ENCODE measurements at regions not wholly inside any gene's neighbourhood (a gene's known extent, or its start where the extent isn't known, plus 50 kb on each side); places are given as distances from the start of the nearest gene placed in this dataset.
A peak's percentile ranks its signal among the peaks of the same experiment; 100 is the strongest.

DNA sequence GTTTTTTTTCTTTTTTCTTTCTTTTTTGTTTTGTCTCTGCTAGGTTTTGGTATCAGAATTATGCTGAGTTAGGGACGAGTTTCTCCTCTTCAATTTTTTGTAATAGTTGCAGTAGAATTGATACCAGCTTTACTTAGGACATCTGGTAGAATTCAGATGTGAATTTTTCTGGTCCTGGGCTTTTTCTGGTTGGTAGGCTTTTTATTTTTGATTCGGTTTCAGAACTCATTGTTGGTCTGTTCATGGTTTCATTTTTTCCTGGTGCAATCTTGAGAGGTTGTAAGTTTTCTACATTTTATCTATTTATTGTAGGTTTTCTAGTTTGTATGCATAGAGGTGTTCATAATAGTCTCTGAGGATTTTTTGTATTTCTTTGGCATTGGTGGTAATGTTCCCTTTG is 498.1 kb upstream of the CPEB2 start:
- no peak for TF ChIP-seq CTCF (IDR thresholded peaks at IDR 0.05; ENCODE audit: low read depth, low read length)
- no peak for DNase-seq (ENCODE audit: low read depth in 2 of 2)
- no peak overlapping the region for H3K4me3 ChIP-seq (replicated peaks in 1 of 2; ENCODE audit: low read depth in 2 of 2, low read length in 2 of 2)

GRCh38 chr4:14513471-14513870 is 488.8 kb upstream of the CPEB2 start:
- H3K4me3 ChIP-seq (replicated peaks in 1 of 2; ENCODE audit: low read depth in 2 of 2, low read length in 2 of 2) = no peak overlapping the region
- TF ChIP-seq CTCF (IDR thresholded peaks at IDR 0.05; ENCODE audit: low read depth, low read length) = no peak
- peak; percentile 11 to 66 for DNase-seq (ENCODE audit: low read depth in 2 of 2)

GRCh38 chr4:14515556-14515955 is 486.7 kb upstream of the CPEB2 start:
- no peak for TF ChIP-seq CTCF (IDR thresholded peaks at IDR 0.05; ENCODE audit: low read depth, low read length)
- no peak for DNase-seq (ENCODE audit: low read depth in 2 of 2)
- H3K4me3 ChIP-seq (replicated peaks in 1 of 2; ENCODE audit: low read depth in 2 of 2, low read length in 2 of 2) = no peak overlapping the region

GRCh38 chr4:14518136-14518535 is 484.1 kb upstream of the CPEB2 start:
- no peak for DNase-seq (ENCODE audit: low read depth in 2 of 2)
- TF ChIP-seq CTCF (IDR thresholded peaks at IDR 0.05; ENCODE audit: low read depth, low read length) = no peak
- H3K4me3 ChIP-seq (replicated peaks in 1 of 2; ENCODE audit: low read depth in 2 of 2, low read length in 2 of 2) = no peak overlapping the region

DNA sequence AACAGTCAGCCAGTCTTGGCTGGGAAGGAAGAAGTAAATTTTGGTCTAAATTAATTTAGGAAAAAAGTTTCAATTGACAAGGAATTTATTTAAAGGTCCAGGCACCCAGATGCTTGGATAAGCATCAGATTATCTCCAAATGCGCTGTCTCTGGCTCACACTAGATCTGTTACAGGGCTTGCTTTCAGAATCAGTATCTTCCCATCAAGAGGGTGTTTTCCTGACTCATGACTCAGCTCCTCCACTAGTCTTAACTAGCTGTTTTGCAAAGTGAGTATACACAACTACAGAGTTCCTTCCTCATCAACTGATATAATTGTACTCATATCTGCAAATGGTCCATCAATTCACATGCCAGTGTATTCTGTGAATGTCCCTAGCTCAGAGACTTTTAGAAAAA is 482.1 kb upstream of the CPEB2 start:
- no peak for TF ChIP-seq CTCF (IDR thresholded peaks at IDR 0.05; ENCODE audit: low read depth, low read length)
- no peak overlapping the region for H3K4me3 ChIP-seq (replicated peaks in 1 of 2; ENCODE audit: low read depth in 2 of 2, low read length in 2 of 2)
- DNase-seq (ENCODE audit: low read depth in 2 of 2) = peak; percentile 0 to 47

GRCh38 chr4:14524276-14524675 is 478.0 kb upstream of the CPEB2 start:
- no peak overlapping the region for H3K4me3 ChIP-seq (replicated peaks in 1 of 2; ENCODE audit: low read depth in 2 of 2, low read length in 2 of 2)

More at GRCh38 chr4:14524276-14524675, 478.0 kb upstream of the CPEB2 start:
- TF ChIP-seq CTCF (IDR thresholded peaks at IDR 0.05; ENCODE audit: low read depth, low read length) = no peak
- peak in 1 of 2 donors; percentile 31 for DNase-seq (ENCODE audit: low read depth in 2 of 2)

Data from cardiac fibroblast (primary cell).